ENCODE measurements at regions not wholly inside any gene's neighbourhood (a gene's known extent, or its start where the extent isn't known, plus 50 kb on each side); places are given as distances from the start of the nearest gene placed in this dataset.
"Not testable (repeated sequence)": the region's sequence is repeated elsewhere in the genome, so short reads cannot be mapped to it uniquely, and the experiment has no call there.

DNA sequence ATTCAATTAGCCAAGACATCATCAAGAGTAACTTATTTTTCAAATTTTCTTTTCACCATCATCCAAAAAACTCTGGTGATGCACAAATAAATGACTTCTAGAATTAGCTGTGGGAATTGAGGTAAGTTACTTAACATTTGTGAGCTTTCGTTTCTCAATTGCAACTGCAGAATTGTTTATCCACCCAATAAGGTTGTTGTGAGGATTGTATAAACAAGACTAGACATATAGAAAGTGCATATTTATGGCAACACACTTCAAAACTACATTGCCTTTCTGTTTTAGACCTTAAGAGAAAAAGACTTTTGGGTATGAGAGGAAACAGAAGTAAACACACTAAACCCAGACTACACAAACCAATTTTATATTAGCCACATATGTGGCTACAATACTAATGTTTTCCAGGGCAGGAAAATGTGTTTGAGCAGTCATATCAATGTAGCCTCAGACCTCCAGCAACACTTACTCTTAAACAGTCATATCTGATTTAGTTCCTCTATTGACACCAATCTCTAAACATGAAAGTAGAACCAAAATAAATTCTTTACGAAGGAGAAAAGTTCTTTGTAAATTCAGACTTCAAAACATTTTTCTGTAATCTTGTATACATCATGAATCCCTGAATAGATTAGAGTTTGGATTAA lies 488.0 kb upstream of the CYLC2 start:
- Mint-ChIP-seq H3K36me3 (ENCODE audit: insufficient read depth) (no peaks in the 10 kb centered on the region), H3K9me3 (peaks cover 3% of the 10 kb centered on the region), H3K27me3 (ENCODE audit: low read depth) (no peaks in the 10 kb centered on the region), H3K4me1 (ENCODE audit: low read depth) (no peaks in the 10 kb centered on the region), H3K4me3 (no peak overlapping the region)
- no peak for ATAC-seq
- DNase-seq = no peak

DNA sequence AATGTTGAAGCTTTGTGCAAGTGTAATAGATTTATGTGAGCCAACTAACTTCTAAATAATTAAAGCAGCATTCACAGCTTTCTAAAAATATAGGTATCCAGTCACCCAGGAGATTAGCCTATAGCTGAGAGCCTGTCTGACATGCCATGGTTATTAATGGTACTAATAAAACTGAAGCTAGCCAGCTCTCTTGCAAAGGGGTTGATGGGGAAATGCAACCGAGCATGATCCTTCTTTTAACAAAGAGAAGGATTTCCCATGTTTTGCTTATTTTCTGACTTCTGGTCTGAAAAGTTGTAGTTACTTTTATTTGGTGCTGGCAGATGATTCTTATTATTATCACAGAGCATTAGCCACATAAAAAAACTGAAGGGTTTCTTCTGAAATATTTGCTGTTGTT lies 488.7 kb upstream of the CYLC2 start:
- no peak overlapping the region for H3K4me3 Mint-ChIP-seq
- no peaks in the 10 kb centered on the region for H3K36me3 Mint-ChIP-seq (ENCODE audit: insufficient read depth)
- H3K27me3 Mint-ChIP-seq (ENCODE audit: low read depth) = no peaks in the 10 kb centered on the region
- H3K9me3 Mint-ChIP-seq = peaks cover 3% of the 10 kb centered on the region
- H3K4me1 Mint-ChIP-seq (ENCODE audit: low read depth) = no peaks in the 10 kb centered on the region
- ATAC-seq (no peak), DNase-seq (no peak)

DNA sequence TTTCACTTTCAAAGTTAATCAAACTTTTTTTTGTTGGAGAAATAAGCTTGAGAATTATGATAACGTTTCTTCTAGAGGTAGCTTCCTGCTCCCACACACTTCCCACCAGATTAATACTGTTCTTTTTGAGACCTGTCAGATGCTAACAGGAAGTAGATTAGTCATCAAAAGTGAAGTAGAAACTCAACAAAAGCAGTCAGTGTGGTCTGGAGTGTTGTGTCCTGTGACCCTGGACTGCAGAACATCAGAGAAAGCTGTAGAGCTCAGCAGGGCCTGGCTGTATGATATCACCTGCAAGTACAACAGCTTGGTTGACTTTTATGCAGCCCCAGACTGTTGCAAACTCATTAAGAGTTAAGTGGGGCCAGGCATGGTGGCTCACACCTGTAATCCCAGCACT lies 495.7 kb upstream of the CYLC2 start:
- DNase-seq = no peak
- no peaks in the 10 kb centered on the region for H3K9me3 Mint-ChIP-seq
- H3K4me1 Mint-ChIP-seq (ENCODE audit: low read depth) = no peaks in the 10 kb centered on the region
- no peak overlapping the region for H3K4me3 Mint-ChIP-seq
- no peaks in the 10 kb centered on the region for H3K27me3 Mint-ChIP-seq (ENCODE audit: low read depth)
- no peak for ATAC-seq
- H3K36me3 Mint-ChIP-seq (ENCODE audit: insufficient read depth) = no peaks in the 10 kb centered on the region

DNA sequence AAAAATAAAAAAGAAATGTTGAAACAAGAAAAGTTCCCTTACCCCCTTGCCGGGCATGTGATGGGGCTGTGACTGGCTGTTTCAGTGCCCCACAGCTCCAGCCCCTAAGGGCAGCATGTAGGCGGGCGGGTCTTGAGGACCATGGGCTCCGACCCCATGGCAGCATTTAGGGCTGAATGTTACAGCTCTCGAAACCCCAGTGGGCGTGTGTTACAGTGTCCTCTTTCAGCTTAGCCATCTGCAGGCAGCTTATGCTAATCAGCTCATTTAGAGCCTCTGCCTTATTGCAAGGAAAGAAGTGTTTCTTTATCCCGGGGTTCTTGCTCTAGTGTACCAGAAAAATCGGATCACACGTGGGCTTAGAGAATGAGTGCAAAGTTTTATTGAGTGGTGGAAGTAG lies 497.4 kb upstream of the CYLC2 start:
- DNase-seq (no peak), ATAC-seq (no peak)
- Mint-ChIP-seq H3K9me3 (no peaks in the 10 kb centered on the region), H3K27me3 (ENCODE audit: low read depth) (no peaks in the 10 kb centered on the region), H3K4me1 (ENCODE audit: low read depth) (no peaks in the 10 kb centered on the region), H3K4me3 (no peak overlapping the region), H3K36me3 (ENCODE audit: insufficient read depth) (no peaks in the 10 kb centered on the region)

DNA sequence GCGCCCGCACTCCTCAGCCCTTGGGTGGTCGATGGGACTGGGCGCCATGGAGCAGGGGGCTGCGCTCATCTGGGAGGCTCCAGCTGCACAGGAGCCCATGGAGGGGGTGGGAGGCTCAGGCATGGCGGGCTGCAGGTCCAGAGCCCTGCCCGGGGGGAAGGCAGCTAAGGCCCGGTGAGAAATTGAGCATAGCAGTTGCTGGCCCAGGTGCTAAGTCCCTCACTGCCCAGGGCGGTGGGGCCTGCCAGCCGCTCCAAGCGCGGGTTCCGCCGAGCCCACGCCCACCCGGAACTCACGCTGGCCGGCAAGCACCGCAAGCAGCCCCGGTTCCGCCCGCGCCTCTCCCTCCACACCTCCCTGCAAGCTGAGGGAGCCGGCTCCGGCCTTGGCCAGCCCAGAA lies 508.2 kb upstream of the CYLC2 start:
- not testable (repeated sequence) for DNase-seq; H3K4me3 Mint-ChIP-seq; H3K36me3 Mint-ChIP-seq (ENCODE audit: insufficient read depth); H3K4me1 Mint-ChIP-seq (ENCODE audit: low read depth); ATAC-seq; H3K27me3 Mint-ChIP-seq (ENCODE audit: low read depth); H3K9me3 Mint-ChIP-seq

DNA sequence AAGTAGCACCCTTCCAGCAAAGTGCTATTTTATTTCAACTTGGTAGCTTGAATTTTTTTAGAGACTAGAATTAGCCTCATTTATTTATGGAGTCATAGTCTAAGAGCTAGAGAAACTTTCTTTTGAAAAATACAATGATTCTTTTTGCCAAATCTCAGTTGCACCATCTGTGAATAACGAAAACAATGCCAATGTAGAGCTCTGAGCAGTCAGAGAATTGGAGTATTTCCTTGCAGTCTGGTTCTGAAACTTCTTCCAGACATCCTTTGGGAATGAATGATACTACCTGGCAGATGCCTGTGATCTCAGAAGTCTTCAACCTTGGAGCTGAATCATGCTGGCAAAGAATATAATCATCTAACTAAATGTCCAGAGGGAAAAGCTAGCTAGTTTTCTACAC lies 511.5 kb upstream of the CYLC2 start:
- no peak for DNase-seq
- Mint-ChIP-seq H3K4me1 (ENCODE audit: low read depth) (no peaks in the 10 kb centered on the region), H3K9me3 (no peaks in the 10 kb centered on the region), H3K27me3 (ENCODE audit: low read depth) (no peaks in the 10 kb centered on the region), H3K4me3 (no peak overlapping the region), H3K36me3 (ENCODE audit: insufficient read depth) (no peaks in the 10 kb centered on the region)
- ATAC-seq = no peak

DNA sequence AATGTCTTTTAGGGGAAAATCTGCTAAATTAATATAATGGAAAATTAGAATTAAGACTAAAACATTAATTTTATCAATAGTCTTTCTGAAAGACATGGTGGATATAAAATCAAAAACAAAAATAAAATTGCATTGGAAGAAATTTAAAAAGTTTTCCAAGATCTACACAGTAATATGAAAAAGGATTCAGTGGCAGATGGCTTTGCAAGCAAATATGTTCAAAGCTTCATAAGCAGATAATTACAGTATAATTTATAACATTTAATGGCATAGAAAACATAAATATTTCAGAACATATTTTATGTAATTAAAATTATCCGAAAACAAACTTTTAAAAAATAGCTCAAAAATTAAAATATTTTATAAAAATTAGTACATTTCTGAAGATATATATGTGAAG lies 512.4 kb upstream of the CYLC2 start:
- Mint-ChIP-seq H3K4me3 (no peak overlapping the region), H3K9me3 (peaks cover 4% of the 10 kb centered on the region), H3K36me3 (ENCODE audit: insufficient read depth) (no peaks in the 10 kb centered on the region), H3K4me1 (ENCODE audit: low read depth) (no peaks in the 10 kb centered on the region), H3K27me3 (ENCODE audit: low read depth) (no peaks in the 10 kb centered on the region)
- ATAC-seq (no peak), DNase-seq (no peak)

DNA sequence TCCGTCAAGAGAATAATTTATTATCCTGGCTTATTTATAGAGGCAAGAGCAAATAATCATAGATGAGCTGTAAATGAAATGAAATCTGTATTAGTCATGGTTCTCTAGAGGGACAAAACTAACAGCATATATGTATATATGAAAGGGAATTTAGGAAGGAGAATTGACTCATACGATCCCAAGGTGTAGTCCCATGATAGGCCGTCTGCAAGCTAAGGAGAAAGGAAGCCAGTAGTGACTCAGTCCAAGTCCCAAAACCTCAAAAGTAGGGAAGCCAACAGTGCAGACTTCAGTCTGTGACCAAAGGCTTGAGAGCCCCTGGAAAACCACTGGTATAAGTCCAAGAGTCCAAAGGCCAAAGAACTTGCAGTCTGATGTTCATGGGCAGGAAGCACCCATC lies 515.9 kb upstream of the CYLC2 start:
- H3K9me3 Mint-ChIP-seq = peaks cover 8% of the 10 kb centered on the region
- no peaks in the 10 kb centered on the region for H3K27me3 Mint-ChIP-seq (ENCODE audit: low read depth)

DNA sequence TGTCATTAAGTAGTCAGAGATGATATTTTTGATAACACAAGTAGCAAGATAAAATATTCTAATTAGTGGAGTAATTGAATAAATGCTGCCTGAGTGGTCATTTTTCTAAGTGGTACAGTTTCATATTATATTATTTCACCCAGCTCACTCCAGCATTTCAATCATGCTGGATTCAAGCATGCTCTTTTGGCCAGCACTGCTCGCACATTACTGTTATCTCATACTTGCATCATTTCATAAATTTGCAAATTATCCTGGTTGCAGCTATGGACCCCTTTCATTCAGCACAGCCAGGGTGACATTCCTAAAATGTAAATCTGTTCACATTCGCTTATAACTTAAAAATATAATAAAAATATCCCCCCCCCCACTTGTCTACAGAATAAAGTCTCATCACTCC lies 520.8 kb upstream of the CYLC2 start:
- ATAC-seq (no peak), DNase-seq (no peak)
- Mint-ChIP-seq H3K27me3 (ENCODE audit: low read depth) (no peaks in the 10 kb centered on the region), H3K4me1 (ENCODE audit: low read depth) (no peaks in the 10 kb centered on the region), H3K9me3 (peaks cover 8% of the 10 kb centered on the region), H3K4me3 (no peak overlapping the region), H3K36me3 (ENCODE audit: insufficient read depth) (no peaks in the 10 kb centered on the region)

More for the DNA sequence above, 515.9 kb upstream of the CYLC2 start:
- ATAC-seq = no peak
- DNase-seq = no peak
- Mint-ChIP-seq H3K4me3 (no peak overlapping the region), H3K4me1 (ENCODE audit: low read depth) (no peaks in the 10 kb centered on the region), H3K36me3 (ENCODE audit: insufficient read depth) (no peaks in the 10 kb centered on the region)

DNA sequence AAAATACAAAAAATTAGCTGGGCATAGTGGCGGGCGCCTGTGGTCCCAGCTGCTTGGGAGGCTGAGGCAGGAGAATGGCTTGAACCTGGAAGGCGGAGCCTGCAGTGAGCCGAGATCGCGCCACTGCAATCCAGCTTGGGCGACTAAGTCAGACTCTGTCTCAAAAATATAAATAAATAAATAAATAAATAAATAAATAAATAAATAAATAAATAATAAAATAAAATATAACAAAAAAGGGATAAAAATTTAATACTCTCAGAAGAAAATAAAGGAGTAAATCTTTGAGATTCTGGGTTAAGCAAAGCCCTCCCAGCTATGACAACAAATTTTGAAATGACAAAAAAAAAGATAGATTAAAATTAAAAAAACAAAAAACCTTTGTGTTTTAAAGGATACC lies 525.7 kb upstream of the CYLC2 start:
- not testable (repeated sequence) for H3K27me3 Mint-ChIP-seq (ENCODE audit: low read depth); DNase-seq; H3K9me3 Mint-ChIP-seq; H3K4me1 Mint-ChIP-seq (ENCODE audit: low read depth); ATAC-seq; H3K36me3 Mint-ChIP-seq (ENCODE audit: insufficient read depth); H3K4me3 Mint-ChIP-seq

DNA sequence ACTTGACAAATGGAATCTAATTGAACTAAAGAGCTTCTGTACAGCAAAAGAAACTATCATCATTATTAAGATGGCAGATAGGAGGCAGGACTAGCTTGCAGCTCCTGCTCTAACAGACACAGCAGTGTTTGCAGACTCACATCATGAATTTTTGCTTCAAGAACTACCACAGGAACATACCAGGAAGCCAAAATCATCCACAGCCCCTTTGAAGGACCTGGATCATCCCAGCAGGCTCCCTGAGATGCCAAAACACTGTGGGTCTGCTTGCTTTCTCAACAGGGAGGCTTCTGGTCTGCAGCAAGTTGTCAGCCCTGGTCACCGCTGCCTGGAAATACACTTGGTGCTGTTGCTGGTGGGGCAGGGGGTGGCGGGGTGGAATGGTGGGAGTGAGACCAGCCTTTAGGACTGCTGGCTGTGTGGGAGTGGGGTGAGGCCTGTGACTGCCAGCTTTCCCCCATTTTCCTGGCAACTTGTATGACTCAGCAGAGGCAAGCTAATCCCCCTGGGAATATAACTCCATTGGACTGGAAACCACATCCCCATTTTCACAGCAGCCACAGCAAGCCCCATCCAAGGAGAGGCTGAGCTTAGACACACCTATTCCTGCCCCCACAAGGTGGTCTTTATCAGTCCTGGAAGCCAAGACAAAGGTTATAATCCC lies 533.8 kb upstream of the CYLC2 start:
- H3K9me3 Mint-ChIP-seq = peaks cover 5% of the 10 kb centered on the region
- no peak for DNase-seq
- H3K4me1 Mint-ChIP-seq (ENCODE audit: low read depth) = no peaks in the 10 kb centered on the region
- no peak for ATAC-seq
- no peaks in the 10 kb centered on the region for H3K36me3 Mint-ChIP-seq (ENCODE audit: insufficient read depth)
- H3K27me3 Mint-ChIP-seq (ENCODE audit: low read depth) = no peaks in the 10 kb centered on the region
- no peak overlapping the region for H3K4me3 Mint-ChIP-seq

DNA sequence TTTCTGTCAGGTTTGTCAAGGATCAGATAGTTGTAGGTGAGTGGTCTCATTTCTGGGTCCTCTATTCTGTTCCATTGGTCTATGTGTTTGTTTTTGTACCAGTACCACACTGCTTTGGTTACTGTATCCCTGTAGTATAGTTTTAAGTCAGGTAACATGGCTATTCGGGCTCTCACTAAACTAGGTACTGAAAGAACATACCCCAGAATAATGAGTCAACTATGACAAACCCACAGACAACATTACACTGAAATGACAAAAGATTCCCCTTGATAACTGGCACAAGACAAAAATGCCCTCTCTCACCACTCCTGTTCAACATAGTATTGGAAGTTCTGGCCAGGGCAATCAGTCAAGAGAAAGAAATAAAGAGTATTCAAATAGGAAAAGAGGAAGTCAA lies 535.3 kb upstream of the CYLC2 start:
- Mint-ChIP-seq H3K4me3 (no peak overlapping the region), H3K4me1 (ENCODE audit: low read depth) (no peaks in the 10 kb centered on the region), H3K36me3 (ENCODE audit: insufficient read depth) (no peaks in the 10 kb centered on the region), H3K27me3 (ENCODE audit: low read depth) (no peaks in the 10 kb centered on the region), H3K9me3 (peaks cover 5% of the 10 kb centered on the region)
- ATAC-seq = no peak
- DNase-seq = no peak

DNA sequence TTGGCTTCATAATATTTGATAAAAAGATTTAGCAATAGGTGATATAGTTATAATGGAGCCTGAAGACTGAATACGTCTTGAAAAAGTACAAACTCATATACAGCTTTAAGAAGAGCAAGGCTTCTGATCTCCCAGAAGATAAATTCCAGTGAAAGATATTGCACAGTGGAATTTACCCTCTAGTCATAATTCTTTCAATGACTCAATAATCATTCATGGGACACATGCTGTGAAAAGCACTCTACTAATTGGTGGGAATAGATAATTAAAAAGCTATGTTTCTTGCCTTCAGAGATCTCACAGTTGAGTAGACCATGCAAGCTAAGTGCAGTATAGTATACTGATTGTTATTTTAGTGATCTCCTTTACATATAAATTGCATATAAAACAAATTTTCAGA lies 538.6 kb upstream of the CYLC2 start:
- no peaks in the 10 kb centered on the region for H3K4me1 Mint-ChIP-seq (ENCODE audit: low read depth)
- DNase-seq = no peak
- ATAC-seq = no peak

DNA sequence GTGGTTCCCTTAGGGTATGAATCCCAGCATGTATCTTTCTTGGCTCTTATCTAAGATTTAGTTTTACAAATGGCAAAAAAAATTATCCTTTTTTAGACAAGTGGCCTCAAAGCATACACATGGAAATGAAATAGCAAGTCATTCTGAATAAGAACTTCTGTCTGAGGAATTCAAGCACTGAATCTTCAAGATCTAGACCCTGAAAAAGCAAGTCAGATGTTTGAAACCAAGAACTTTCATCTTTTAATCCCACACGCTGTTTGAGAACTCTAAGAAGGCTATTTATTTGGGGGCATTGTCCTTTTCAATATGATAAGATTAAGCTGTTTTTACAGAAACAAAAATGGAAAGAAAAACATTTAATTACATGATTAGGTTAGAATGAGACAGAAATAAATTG lies 549.2 kb upstream of the CYLC2 start:
- Mint-ChIP-seq H3K27me3 (ENCODE audit: low read depth) (no peaks in the 10 kb centered on the region), H3K4me3 (no peak overlapping the region)
- ATAC-seq = no peak

More for the DNA sequence above, 538.6 kb upstream of the CYLC2 start:
- Mint-ChIP-seq H3K27me3 (ENCODE audit: low read depth) (no peaks in the 10 kb centered on the region), H3K36me3 (ENCODE audit: insufficient read depth) (no peaks in the 10 kb centered on the region), H3K4me3 (no peak overlapping the region), H3K9me3 (peaks cover 5% of the 10 kb centered on the region)

DNA sequence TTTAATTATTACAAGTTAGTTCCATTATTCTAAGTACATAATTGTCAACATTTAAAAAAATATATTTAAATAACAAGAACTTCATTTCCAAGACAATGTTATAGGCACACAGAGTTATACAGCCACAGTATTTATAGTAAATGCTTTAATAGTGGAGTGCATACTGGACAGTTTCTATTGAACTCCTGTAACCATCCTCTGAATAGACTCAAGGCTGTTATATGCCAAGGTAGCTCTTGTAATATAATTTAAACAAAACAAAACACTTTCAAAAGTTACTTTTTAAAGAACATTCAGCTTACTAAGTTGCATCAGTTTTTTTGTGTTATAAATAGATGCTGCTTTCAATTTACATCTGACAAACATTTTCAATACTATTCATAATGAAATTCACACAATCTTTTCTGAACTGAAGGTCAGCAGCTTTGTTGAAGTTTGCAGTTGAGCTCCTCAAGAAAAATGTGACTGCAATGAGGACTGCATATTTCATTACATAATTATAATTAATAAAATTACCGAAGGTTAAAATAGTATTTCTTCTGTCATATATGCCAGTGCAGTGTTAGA lies 549.9 kb upstream of the CYLC2 start:
- Mint-ChIP-seq H3K9me3 (peaks cover 5% of the 10 kb centered on the region), H3K4me1 (ENCODE audit: low read depth) (no peaks in the 10 kb centered on the region), H3K36me3 (ENCODE audit: insufficient read depth) (no peaks in the 10 kb centered on the region), H3K27me3 (ENCODE audit: low read depth) (no peaks in the 10 kb centered on the region), H3K4me3 (no peak overlapping the region)
- DNase-seq (no peak), ATAC-seq (no peak)

More for the DNA sequence above, 549.2 kb upstream of the CYLC2 start:
- Mint-ChIP-seq H3K9me3 (peaks cover 7% of the 10 kb centered on the region), H3K36me3 (ENCODE audit: insufficient read depth) (no peaks in the 10 kb centered on the region), H3K4me1 (ENCODE audit: low read depth) (no peaks in the 10 kb centered on the region)
- DNase-seq = no peak
